Astrocyte (in vitro differentiated cells and primary cell): ENCODE measurements at regions not wholly inside any gene's neighbourhood (a gene's known extent, or its start where the extent isn't known, plus 50 kb on each side); places are given as distances from the start of the nearest gene placed in this dataset.

Experiments
- CTCF ChIP-seq: IDR thresholded peaks from 2 replicates; pipeline ENCODE4 v1.5.1; 2011; ENCODE audit warnings: low read depth, mild to moderate bottlenecking, inconsistent platforms, low read length, moderate library complexity; ENCODE audit not compliant: insufficient read depth
- EZH2 ChIP-seq: IDR thresholded peaks from 2 replicates; pipeline ENCODE4 v1.6.1; 2012; ENCODE audit warnings: mild to moderate bottlenecking, low read length, inconsistent platforms; ENCODE audit not compliant: insufficient read depth

GRCh38 chr7:149362696-149363095, 98.2 kb downstream of the ZNF777 start:
- TF ChIP-seq CTCF: no peak
- no peak for TF ChIP-seq EZH2
